ENCODE measurements at regions not wholly inside any gene's neighbourhood (a gene's known extent, or its start where the extent isn't known, plus 50 kb on each side); places are given as distances from the start of the nearest gene placed in this dataset.

GRCh38 chr4:56130606-56131155, 181.9 kb downstream of the CEP135 start:
- Histone ChIP-seq H3K4me1 (ENCODE audit: insufficient read depth, low read length) (no peaks in the 10 kb centered on the region), H3K27ac (ENCODE audit: low read depth, low read length) (no peak overlapping the region), H3K4me2 (ENCODE audit: insufficient read depth, low read length) (no peak overlapping the region), H3K4me3 (ENCODE audit: insufficient read depth, low read length) (no peak overlapping the region), H2AFZ (ENCODE audit: low read length) (no peak overlapping the region), H4K20me1 (ENCODE audit: insufficient read depth, low read length) (no peaks in the 10 kb centered on the region), H3K36me3 (ENCODE audit: insufficient read depth, low read length) (no peaks in the 10 kb centered on the region), H3K9me3 (ENCODE audit: low read depth, low read length) (no peaks in the 10 kb centered on the region), H3K79me2 (ENCODE audit: insufficient read depth, low read length) (no peaks in the 10 kb centered on the region), H3K27me3 (ENCODE audit: insufficient read depth, low read length) (no peaks in the 10 kb centered on the region)
- no peak for DNase-seq (ENCODE audit: insufficient read length, low spot score, missing footprints)
- TF ChIP-seq, protein P1, sequence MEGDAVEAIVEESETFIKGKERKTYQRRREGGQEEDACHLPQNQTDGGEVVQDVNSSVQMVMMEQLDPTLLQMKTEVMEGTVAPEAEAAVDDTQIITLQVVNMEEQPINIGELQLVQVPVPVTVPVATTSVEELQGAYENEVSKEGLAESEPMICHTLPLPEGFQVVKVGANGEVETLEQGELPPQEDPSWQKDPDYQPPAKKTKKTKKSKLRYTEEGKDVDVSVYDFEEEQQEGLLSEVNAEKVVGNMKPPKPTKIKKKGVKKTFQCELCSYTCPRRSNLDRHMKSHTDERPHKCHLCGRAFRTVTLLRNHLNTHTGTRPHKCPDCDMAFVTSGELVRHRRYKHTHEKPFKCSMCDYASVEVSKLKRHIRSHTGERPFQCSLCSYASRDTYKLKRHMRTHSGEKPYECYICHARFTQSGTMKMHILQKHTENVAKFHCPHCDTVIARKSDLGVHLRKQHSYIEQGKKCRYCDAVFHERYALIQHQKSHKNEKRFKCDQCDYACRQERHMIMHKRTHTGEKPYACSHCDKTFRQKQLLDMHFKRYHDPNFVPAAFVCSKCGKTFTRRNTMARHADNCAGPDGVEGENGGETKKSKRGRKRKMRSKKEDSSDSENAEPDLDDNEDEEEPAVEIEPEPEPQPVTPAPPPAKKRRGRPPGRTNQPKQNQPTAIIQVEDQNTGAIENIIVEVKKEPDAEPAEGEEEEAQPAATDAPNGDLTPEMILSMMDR (IDR thresholded peaks at IDR 0.05; ENCODE audit: extremely low read depth, low read depth, low read length): no peak

- no peaks in the 10 kb centered on the region for H4K20me1 ChIP-seq (ENCODE audit: insufficient read depth, low read length)
- H3K79me2 ChIP-seq (ENCODE audit: insufficient read depth, low read length): no peaks in the 10 kb centered on the region
- no peak overlapping the region for H3K27ac ChIP-seq (ENCODE audit: low read depth, low read length)
- TF ChIP-seq, protein P1 (IDR thresholded peaks at IDR 0.05; ENCODE audit: extremely low read depth, low read depth, low read length): no peak
- no peaks in the 10 kb centered on the region for H3K4me1 ChIP-seq (ENCODE audit: insufficient read depth, low read length)
- no peak overlapping the region for H3K4me3 ChIP-seq (ENCODE audit: insufficient read depth, low read length)
- no peak overlapping the region for H2AFZ ChIP-seq (ENCODE audit: low read length)
- no peaks in the 10 kb centered on the region for H3K36me3 ChIP-seq (ENCODE audit: insufficient read depth, low read length)
- no peaks in the 10 kb centered on the region for H3K27me3 ChIP-seq (ENCODE audit: insufficient read depth, low read length)
- no peak for DNase-seq (ENCODE audit: insufficient read length, low spot score, missing footprints)
- no peak overlapping the region for H3K4me2 ChIP-seq (ENCODE audit: insufficient read depth, low read length)
- no peaks in the 10 kb centered on the region for H3K9me3 ChIP-seq (ENCODE audit: low read depth, low read length)
Measured at GRCh38 chr4:56129431-56129861, 180.7 kb downstream of the CEP135 start.

- no peaks in the 10 kb centered on the region for H4K20me1 ChIP-seq (ENCODE audit: insufficient read depth, low read length)
- H2AFZ ChIP-seq (ENCODE audit: low read length): no peak overlapping the region
- no peak for DNase-seq (ENCODE audit: insufficient read length, low spot score, missing footprints)
- no peak overlapping the region for H3K27ac ChIP-seq (ENCODE audit: low read depth, low read length)
- no peaks in the 10 kb centered on the region for H3K4me1 ChIP-seq (ENCODE audit: insufficient read depth, low read length)
- H3K79me2 ChIP-seq (ENCODE audit: insufficient read depth, low read length): no peaks in the 10 kb centered on the region
- H3K9me3 ChIP-seq (ENCODE audit: low read depth, low read length): no peaks in the 10 kb centered on the region
- no peaks in the 10 kb centered on the region for H3K36me3 ChIP-seq (ENCODE audit: insufficient read depth, low read length)
- TF ChIP-seq, protein P1 (IDR thresholded peaks at IDR 0.05; ENCODE audit: extremely low read depth, low read depth, low read length): no peak
- no peak overlapping the region for H3K4me3 ChIP-seq (ENCODE audit: insufficient read depth, low read length)
- no peak overlapping the region for H3K4me2 ChIP-seq (ENCODE audit: insufficient read depth, low read length)
- no peaks in the 10 kb centered on the region for H3K27me3 ChIP-seq (ENCODE audit: insufficient read depth, low read length)
Measured at GRCh38 chr4:56128213-56128612, 179.5 kb downstream of the CEP135 start.

GRCh38 chr4:56127716-56128115, 179.0 kb downstream of the CEP135 start:
- H3K36me3 ChIP-seq (ENCODE audit: insufficient read depth, low read length): no peaks in the 10 kb centered on the region
- H2AFZ ChIP-seq (ENCODE audit: low read length): no peak overlapping the region
- no peaks in the 10 kb centered on the region for H3K4me1 ChIP-seq (ENCODE audit: insufficient read depth, low read length)
- no peak overlapping the region for H3K27ac ChIP-seq (ENCODE audit: low read depth, low read length)
- TF ChIP-seq, protein P1 (IDR thresholded peaks at IDR 0.05; ENCODE audit: extremely low read depth, low read depth, low read length): no peak
- H3K4me2 ChIP-seq (ENCODE audit: insufficient read depth, low read length): no peak overlapping the region
- no peaks in the 10 kb centered on the region for H3K27me3 ChIP-seq (ENCODE audit: insufficient read depth, low read length)
- DNase-seq (ENCODE audit: insufficient read length, low spot score, missing footprints): no peak
- no peaks in the 10 kb centered on the region for H4K20me1 ChIP-seq (ENCODE audit: insufficient read depth, low read length)
- H3K9me3 ChIP-seq (ENCODE audit: low read depth, low read length): no peaks in the 10 kb centered on the region
- H3K79me2 ChIP-seq (ENCODE audit: insufficient read depth, low read length): no peaks in the 10 kb centered on the region
- H3K4me3 ChIP-seq (ENCODE audit: insufficient read depth, low read length): no peak overlapping the region
